GM21447 (cell line): ENCODE measurements at regions not wholly inside any gene's neighbourhood (a gene's known extent, or its start where the extent isn't known, plus 50 kb on each side); places are given as distances from the start of the nearest gene placed in this dataset.
"Not testable (repeated sequence)": the region's sequence is repeated elsewhere in the genome, so short reads cannot be mapped to it uniquely, and the experiment has no call there.

Experiments
- ATAC-seq: cut with Tn5 transposase; IDR thresholded peaks from one replicate; pipeline ENCODE4 v1.9.1; 2021; ENCODE audit not compliant: unreplicated experiment

DNA sequence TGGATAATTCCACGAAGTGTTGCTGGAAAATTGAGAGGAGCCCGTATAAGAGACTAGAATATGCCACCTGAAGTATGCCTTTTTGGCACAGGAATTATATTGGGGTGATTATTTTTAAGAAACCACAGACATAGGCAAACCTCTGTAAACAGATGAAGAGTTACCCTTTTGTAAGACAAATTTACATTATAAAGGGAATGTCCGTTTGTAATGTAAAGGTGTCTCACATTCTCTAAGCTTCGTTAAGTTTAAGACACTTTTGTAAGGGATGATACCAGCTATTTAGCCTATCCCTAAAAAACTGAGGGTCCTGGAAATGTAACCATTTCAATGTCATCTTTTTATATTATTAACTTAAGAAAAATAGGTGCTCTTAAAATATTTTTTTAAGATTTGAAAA, 432.8 kb upstream of the SYT4 start:
- no peak for ATAC-seq

GRCh38 chr18:43714343-43715010, 437.2 kb upstream of the SYT4 start:
- ATAC-seq, result no peak

DNA sequence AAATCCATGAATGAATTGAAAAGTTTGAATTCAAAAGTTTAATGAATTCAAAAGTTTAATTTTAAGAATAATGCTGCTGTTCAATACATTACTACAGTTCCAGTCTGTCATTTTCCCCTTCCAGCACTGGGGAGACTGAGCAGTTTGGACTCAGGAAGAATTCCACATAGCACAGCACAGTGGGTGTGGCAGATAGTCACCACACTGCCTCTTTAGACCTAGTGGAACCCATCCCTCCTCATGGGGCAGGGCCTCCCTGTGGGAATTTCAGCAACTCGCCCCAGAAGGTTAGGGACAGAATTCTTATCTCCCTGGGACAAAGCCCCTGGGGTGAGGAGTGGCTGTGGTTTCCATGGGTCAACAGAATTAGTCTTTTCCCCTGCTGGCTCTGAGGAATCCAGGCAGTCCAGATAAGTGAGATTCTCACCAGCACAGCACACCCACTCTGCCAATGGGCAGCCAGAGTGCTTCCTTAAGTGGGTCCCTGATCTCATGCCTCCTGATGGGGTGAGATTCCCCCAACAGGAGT, 442.0 kb upstream of the SYT4 start:
- no peak for ATAC-seq

DNA sequence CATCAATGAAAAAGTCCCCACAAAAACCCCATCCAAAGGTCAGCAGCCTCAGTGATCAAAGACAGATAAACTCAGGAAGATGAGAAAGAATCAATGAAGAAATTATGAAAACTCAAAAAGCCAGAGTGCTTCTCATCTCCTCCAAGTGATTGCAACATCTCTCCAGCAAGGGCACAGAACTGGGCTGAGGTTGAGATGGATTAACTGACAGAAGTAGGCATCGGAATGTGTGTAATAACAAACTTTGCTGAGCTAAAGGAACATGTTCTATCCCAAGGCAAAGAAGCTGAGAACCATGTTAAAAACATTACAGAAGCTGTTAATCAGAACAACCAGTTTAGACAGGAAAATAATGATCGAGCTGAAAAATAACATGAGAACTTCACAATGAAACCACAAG, 442.8 kb upstream of the SYT4 start:
- ATAC-seq, result no peak

- no peak for ATAC-seq
Observed at GRCh38 chr18:43735570-43735969, 458.3 kb upstream of the SYT4 start.

GRCh38 chr18:43744960-43745745, 467.9 kb upstream of the SYT4 start:
- ATAC-seq, result no peak

DNA sequence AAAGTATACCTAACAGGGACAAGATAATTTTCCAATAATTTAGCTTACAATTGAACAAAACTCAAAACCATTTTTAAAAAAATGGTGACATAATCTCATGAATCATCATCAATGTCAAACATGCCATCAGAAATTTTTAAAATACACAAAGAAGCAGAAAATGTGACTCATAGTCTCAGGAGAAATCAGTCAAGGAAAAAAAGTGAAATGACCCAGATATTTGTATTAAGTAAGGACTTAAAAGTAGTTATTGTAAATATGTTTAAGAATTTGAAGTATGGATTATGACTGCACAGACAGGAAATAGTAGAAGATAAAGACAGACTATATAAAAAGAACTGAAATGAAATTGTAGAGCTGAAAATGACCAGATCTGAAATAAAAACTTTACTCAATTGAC, 473.9 kb upstream of the SYT4 start:
- no peak for ATAC-seq

DNA sequence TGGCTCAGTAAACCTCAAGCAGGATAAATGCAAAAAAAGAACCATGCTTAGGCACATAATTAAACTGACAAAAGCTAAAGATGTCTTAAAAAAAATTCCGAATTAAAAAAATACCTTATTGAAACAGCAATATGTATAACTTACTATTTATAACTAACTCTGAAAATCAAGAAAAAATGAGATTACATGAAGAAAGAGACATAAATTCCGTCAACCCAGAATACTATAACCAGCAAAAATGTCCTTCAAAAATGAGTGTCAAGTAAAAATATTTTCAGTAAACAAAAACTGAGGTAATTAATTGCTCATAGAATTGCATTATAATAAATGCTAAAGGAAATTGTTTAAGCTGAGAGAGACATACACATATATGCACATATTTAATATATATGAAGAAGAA, 474.5 kb upstream of the SYT4 start:
- no peak for ATAC-seq

GRCh38 chr18:43757273-43757672, 480.0 kb upstream of the SYT4 start:
- ATAC-seq, result no peak

GRCh38 chr18:43758734-43759133, 481.4 kb upstream of the SYT4 start:
- no peak for ATAC-seq

- no peak for ATAC-seq
Observed at GRCh38 chr18:43760010-43760409, 482.7 kb upstream of the SYT4 start.

- no peak for ATAC-seq
Observed at GRCh38 chr18:43772907-43773306, 495.6 kb upstream of the SYT4 start.

DNA sequence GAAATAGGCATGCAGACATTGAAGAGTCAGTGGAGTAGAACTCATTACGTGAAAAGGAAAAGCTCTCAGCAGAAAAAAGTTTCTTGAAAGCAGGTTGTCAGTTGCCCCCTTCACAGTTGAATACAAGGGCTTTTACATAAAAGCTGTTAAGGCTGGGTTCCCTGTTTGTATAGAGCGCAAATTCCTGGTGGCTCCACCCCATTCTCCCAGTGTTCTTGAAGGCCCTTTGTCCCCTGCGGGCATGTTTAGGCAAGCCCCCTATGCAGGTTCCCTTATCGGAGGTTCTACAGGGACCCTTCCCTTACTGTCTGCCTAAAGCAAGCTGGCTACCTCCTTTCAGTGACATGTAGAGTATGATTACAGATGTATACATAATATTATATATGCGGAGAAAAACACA, 497.2 kb upstream of the SYT4 start:
- no peak for ATAC-seq

- no peak for ATAC-seq
Observed at GRCh38 chr18:43775591-43775990, 498.3 kb upstream of the SYT4 start.

GRCh38 chr18:43776997-43777396, 499.7 kb upstream of the SYT4 start:
- no peak for ATAC-seq

- ATAC-seq, result no peak
Observed at GRCh38 chr18:43777636-43778304, 500.5 kb upstream of the SYT4 start.

- ATAC-seq, result no peak
Observed at GRCh38 chr18:43780782-43781340, 503.6 kb upstream of the SYT4 start.

GRCh38 chr18:43785158-43785557, 507.9 kb upstream of the SYT4 start:
- ATAC-seq, result no peak

- ATAC-seq, result no peak
Observed at GRCh38 chr18:43786893-43787292, 509.6 kb upstream of the SYT4 start.

DNA sequence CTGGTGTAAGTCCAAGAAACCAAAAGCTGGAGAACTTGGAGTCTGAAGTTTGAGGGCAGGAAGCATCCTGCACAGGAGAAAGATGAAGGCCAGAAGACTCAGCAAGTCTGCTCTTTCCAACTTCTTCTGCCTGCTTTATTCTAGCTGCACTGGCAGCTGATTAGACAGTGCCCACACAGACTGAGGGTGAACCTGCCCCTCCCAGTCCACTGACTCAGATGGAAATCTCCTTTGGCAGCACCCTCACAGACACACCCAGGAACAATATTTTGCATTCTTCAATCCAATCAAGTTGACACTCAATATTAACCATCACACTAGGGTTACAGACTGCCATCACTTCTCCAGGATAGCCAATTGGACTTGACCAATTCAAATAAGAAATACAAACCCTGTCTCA, 510.4 kb upstream of the SYT4 start:
- not testable (repeated sequence) for ATAC-seq

GRCh38 chr18:43789234-43790000, 512.1 kb upstream of the SYT4 start:
- ATAC-seq, result no peak
